Astrocyte of the spinal cord (primary cell): ENCODE measurements at regions not wholly inside any gene's neighbourhood (a gene's known extent, or its start where the extent isn't known, plus 50 kb on each side); places are given as distances from the start of the nearest gene placed in this dataset.

Experiments
- DNase-seq: peaks from one replicate; pipeline ENCODE4 v3.0.0; 2011; ENCODE audit warnings: low read depth, low spot score
- H3K4me3 ChIP-seq: 2 replicates; pipeline ENCODE4 v1.5.1; 2011; ENCODE audit warnings: low read depth, mild to moderate bottlenecking, low read length, moderate library complexity
- in situ Hi-C: cut with HindIII; loops from 2 replicates; pipeline ENCODE4 v1.10.0; 2017; ENCODE audit warnings: low sequenced_read_pairs
- TF ChIP-seq, protein P1 (sequence below): IDR thresholded peaks from 2 replicates; pipeline ENCODE4 v1.5.1; 2012; ENCODE audit warnings: low read depth, mild to moderate bottlenecking, low read length, inconsistent platforms

DNA sequence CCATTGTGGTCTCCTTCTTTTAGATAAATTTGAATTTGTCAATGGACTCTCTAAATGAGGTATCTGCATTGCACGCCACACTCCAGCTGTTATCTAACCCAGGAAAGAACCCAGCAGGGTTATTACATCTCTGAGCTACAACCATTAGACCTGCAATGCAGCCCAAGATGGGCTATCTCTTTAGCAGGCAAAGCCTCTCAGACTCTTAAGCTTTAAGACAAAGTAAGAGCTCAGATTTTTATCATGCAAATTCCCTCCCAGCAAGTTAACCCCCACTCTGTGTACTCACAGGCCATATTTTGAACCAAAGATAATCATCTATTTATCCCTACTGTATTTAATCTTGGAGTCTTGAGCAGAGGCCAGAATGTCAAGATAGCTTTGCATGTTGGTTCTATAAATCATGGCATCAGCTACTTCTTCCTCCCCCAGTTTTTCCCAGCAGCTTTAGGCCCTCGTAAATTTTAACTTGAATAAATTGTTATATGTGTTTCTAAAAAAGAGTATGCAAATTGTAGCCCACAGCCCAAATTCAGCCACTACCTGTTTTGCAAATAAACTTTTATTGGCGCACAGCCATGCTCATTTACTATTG lies 273.7 kb upstream of the PKDCC start:
- TF ChIP-seq, protein P1, sequence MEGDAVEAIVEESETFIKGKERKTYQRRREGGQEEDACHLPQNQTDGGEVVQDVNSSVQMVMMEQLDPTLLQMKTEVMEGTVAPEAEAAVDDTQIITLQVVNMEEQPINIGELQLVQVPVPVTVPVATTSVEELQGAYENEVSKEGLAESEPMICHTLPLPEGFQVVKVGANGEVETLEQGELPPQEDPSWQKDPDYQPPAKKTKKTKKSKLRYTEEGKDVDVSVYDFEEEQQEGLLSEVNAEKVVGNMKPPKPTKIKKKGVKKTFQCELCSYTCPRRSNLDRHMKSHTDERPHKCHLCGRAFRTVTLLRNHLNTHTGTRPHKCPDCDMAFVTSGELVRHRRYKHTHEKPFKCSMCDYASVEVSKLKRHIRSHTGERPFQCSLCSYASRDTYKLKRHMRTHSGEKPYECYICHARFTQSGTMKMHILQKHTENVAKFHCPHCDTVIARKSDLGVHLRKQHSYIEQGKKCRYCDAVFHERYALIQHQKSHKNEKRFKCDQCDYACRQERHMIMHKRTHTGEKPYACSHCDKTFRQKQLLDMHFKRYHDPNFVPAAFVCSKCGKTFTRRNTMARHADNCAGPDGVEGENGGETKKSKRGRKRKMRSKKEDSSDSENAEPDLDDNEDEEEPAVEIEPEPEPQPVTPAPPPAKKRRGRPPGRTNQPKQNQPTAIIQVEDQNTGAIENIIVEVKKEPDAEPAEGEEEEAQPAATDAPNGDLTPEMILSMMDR: no peak
- in situ Hi-C loops: no loop called here
- H3K4me3 ChIP-seq: no peak overlapping the region
- DNase-seq: no peak

DNA sequence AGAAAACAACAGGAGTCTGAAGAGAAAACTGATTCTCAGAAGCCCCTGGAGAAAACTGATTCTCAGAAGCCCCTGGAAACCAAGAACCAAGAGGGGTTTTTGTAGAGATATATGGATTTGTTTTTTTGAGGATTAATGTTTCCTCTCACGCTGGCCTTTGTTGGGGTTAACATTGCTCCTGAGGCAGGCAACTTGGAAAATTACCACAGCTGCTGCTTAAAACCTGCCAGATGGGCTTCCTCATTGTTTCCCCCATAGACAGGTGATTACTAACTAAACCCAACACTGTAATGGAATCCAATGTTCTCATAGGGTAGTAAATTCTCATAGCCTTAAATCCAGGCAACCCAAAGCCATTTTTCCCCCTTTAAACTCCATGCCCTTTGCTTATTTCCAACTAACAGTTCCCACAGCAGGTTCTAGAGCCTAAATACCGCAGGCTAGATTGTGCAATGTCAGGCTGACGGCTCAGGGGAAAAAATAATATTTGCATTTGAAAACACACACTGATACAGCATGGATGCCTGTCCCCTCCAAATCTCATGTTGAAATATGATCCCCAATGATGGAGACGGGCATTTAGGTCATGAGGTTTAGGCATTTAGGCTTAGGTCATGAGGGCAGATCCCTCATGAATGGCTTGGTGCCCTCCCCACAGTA lies 272.3 kb upstream of the PKDCC start:
- in situ Hi-C loops: no loop called here
- TF ChIP-seq, protein P1: no peak
- no peak for DNase-seq
- H3K4me3 ChIP-seq: no peak overlapping the region

DNA sequence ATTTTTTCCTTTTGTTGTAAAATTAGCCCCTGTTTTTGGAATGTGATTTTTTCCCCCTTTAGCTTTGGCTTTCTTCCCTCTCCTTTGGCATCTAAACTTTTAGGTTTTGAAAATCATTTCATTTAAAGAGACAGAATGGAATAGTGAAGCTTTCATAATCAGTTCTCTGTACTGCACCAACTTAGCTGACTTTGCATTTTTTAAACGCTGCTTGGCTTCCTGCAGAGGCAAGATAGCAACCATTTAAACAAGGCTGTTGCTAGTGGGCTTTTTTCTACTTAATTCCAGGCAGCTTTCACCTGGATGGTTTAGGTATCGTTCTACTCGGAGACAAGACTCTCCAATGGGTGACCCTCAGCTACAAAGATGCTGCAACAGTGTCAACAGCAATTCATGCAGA lies 267.9 kb upstream of the PKDCC start:
- in situ Hi-C loops: no loop called here
- no peak overlapping the region for H3K4me3 ChIP-seq
- TF ChIP-seq, protein P1: no peak
- no peak for DNase-seq

DNA sequence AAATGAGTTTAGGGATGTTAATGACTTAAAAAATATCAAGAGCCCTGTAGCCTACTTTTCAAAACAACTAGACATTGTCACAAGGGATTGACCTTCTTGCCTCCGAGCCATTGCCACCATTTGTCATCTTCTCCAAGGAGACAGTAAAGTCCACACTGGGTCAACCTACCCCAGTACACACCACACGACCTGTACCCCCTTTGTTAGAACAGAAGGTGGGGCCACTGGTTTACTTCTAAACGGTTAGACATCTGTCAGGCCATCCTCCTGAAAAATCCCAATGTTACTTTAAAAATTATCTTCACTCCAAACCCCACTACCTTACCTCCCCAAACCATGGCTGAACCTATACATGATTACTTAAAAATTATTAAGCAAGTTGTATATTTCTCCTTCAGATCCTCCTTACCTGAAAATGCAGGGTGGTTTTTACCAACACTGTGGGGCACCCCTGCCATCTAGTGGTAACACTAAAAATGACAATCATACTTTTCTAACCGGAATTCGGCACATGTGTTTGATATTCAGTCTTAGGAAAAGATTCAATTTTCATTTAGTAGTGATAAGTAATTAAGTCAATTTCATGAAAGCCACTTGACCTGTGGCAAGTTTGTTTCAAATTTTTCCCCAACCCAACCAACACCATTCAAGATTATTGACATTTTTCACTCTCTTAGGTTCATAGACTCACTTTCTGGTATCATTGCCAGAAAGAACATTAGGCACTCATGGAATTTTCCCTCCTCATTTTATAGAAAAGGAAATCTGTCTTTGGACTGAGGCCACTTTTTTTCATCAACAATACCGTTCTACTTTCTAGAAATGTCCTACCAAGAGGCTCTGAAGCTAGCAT lies 265.3 kb upstream of the PKDCC start:
- DNase-seq: peak; percentile 54

DNA sequence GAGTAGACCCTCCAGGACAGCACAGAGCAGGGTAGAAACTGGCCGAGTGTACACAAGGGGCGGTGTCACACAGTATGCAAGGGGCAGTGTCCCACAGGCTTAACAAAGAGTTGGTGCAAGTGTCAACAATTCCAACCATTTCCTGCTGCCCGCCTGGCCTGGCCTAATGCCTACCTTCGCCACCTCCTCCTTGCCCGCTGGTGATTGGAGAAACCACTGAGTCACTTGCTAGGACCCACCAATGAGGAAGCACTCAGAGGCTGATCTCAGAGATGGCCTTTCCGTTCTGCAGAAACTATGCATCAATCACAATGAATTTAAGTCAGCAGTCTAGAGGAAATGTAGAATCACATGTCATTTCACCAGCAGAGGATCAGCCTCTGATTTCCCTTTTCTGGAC lies 263.3 kb upstream of the PKDCC start:
- in situ Hi-C loops: no loop called here
- H3K4me3 ChIP-seq: no peak overlapping the region
- DNase-seq: no peak
- TF ChIP-seq, protein P1: no peak

More for the DNA sequence above, 265.3 kb upstream of the PKDCC start:
- TF ChIP-seq, protein P1: peak; percentile 68
- H3K4me3 ChIP-seq: no peak overlapping the region
- in situ Hi-C loops: no loop called here

DNA sequence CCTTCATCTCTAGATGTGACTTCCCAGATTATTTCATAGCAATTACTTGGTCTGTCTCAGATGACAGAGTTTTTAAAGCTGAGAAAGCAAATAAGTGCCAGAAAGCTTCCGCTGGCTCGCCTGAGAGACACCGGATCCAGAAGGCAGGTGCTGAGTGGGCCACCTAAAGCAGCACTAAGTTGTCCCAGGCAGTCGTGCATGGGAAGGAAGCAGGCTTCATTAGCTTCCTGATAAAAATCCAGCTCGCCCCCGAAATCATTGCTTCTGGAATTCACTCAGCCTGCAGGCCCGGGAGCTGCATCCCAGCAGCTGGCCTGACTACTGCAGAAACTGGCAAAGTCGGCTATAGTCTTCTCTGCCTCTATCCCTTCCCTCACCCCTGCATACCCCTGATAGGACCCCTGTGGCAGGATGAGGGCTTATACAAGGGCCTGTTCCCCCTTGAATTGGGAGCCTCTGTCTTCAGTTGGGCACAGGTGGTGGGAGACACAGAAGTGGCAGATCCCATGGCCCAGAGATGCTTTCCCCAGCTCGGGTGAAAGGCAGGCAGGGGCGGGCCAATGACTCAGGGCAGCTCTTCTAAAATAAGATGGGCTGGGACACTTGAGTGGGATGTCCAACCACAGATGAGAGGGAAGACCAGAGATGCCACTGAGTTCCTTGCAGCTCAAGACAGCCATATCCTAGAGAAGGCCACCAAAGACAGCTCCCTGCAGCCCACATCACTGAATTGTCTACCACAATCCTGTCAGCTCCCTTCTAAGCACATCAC lies 262.4 kb upstream of the PKDCC start:
- in situ Hi-C loops: no loop called here
- TF ChIP-seq, protein P1: no peak
- H3K4me3 ChIP-seq: no peak overlapping the region
- DNase-seq: no peak
